Hepatocyte (in vitro differentiated cells): ENCODE measurements at regions not wholly inside any gene's neighbourhood (a gene's known extent, or its start where the extent isn't known, plus 50 kb on each side); places are given as distances from the start of the nearest gene placed in this dataset.

ENCODE experiments used
- DNase-seq: peaks from one replicate; pipeline ENCODE4 v3.0.0-alpha.2; 2016; ENCODE audit warnings: low spot score
- H2AFZ ChIP-seq: fragments of 200-600 bp; sonication (generic); 2 replicates; pipeline ENCODE4 v1.6.0; 2016; ENCODE audit warnings: antibody characterized with exemption, mild to moderate bottlenecking
- H3K27ac ChIP-seq: fragments of 200-600 bp; sonication (generic); 2 replicates; pipeline ENCODE4 v1.5.1; 2016; ENCODE audit warnings: mild to moderate bottlenecking
- H3K27me3 ChIP-seq: fragments of 200-600 bp; sonication (generic); 2 replicates; pipeline ENCODE4 v1.6.1; 2016
- H3K36me3 ChIP-seq: fragments of 200-600 bp; sonication (generic); replicated peaks from 2 replicates; pipeline ENCODE4 v1.5.1; 2016; ENCODE audit warnings: low read depth; ENCODE audit not compliant: insufficient read depth
- H3K4me1 ChIP-seq: fragments of 200-600 bp; sonication (generic); 2 replicates; pipeline ENCODE4 v1.5.1; 2016; ENCODE audit warnings: mild to moderate bottlenecking, moderate library complexity; ENCODE audit not compliant: insufficient read depth
- H3K4me2 ChIP-seq: fragments of 200-600 bp; sonication (generic); 2 replicates; pipeline ENCODE4 v1.6.0; 2016
- H3K4me3 ChIP-seq: fragments of 200-600 bp; sonication (generic); 2 replicates; pipeline ENCODE4 v1.5.1; 2016; ENCODE audit warnings: mild to moderate bottlenecking
- H3K79me2 ChIP-seq: fragments of 200-600 bp; sonication (generic); 2 replicates; pipeline ENCODE4 v1.6.0; 2017; ENCODE audit warnings: mild to moderate bottlenecking
- H3K9me2 ChIP-seq: fragments of 200-600 bp; sonication (generic); replicated peaks from 2 replicates; pipeline ENCODE4 v1.6.0; 2017; ENCODE audit warnings: mild to moderate bottlenecking; ENCODE audit not compliant: insufficient read depth
- H3K9me3 ChIP-seq: fragments of 200-600 bp; sonication (generic); 2 replicates; pipeline ENCODE4 v1.5.1; 2016; ENCODE audit warnings: low read depth, mild to moderate bottlenecking
- H4K20me1 ChIP-seq: fragments of 200-600 bp; sonication (generic); 2 replicates; pipeline ENCODE4 v1.6.0; 2016; ENCODE audit warnings: mild to moderate bottlenecking; ENCODE audit not compliant: insufficient read depth, poor library complexity, severe bottlenecking
- CTCF ChIP-seq: fragments of 200-600 bp; sonication (generic); IDR thresholded peaks from 2 replicates; pipeline ENCODE4 v1.5.1; 2016; ENCODE audit warnings: antibody characterized with exemption, mild to moderate bottlenecking; ENCODE audit not compliant: poor library complexity
- EZH2 ChIP-seq: fragments of 200-600 bp; sonication (generic); IDR thresholded peaks from 2 replicates; pipeline ENCODE4 v1.6.1; 2016; ENCODE audit warnings: antibody characterized with exemption, mild to moderate bottlenecking, borderline replicate concordance
- EZH2phosphoT487 ChIP-seq: fragments of 200-600 bp; sonication (generic); IDR thresholded peaks from one replicate; pipeline ENCODE4 v1.6.1; 2018; ENCODE audit warnings: antibody characterized with exemption, mild to moderate bottlenecking, low read depth, moderate library complexity; ENCODE audit not compliant: unreplicated experiment, severe bottlenecking
- WGBS: methylation state at CpG from one replicate; pipeline ENCODE4 v1.1.6; 2016; ENCODE audit warnings: low lambda C conversion rate; ENCODE audit errors: missing lambda C conversion rate; 5-methylcytosine and 5-hydroxymethylcytosine counted together

DNA sequence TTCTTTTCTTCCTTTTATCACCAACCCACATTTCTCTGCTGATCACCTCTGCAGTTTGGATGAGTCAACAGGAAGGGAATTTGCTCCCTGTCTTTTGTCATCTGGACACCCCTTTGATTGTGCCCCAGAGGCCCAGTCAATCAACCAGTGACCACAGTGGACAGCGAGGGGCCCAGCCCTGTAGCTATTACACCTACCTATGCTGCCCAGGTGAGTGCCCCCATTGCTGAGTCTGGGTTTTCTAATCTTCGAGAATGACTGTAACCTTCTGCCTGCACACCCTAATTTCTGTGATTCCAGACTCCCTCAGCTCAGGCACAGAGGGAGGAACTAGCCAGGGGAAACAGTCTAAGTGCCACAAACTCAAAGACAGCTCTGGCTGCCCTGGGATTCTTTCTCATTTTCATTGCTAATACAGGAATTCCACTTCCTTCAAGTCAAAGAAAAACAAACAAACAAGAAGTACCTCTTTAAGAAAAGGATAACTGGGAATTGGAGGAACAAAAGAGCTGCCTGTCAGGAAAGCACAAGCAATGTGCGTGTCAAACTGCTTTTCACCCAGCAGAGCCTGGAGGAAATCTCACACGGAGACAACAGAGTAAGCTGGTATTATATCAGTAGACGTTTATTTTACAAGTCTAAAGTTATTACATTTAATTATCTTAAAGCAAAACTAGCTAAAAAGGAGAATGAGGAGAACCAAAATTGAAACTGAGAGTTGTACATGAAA lies 311.1 kb downstream of the AJAP1 start:
- Histone ChIP-seq H3K79me2 (no peaks in the 10 kb centered on the region), H3K27ac (no peak overlapping the region), H3K9me2 (no peaks in the 10 kb centered on the region), H3K4me1 (no peaks in the 10 kb centered on the region), H3K27me3 (no peaks in the 10 kb centered on the region), H2AFZ (no peak overlapping the region), H4K20me1 (no peaks in the 10 kb centered on the region), H3K36me3 (no peaks in the 10 kb centered on the region), H3K4me3 (no peak overlapping the region), H3K9me3 (no peaks in the 10 kb centered on the region), H3K4me2 (no peak overlapping the region)
- WGBS: 27% methylated on average over 5 of the region's 5 CpGs
- DNase-seq: no peak
- TF ChIP-seq CTCF (no peak), EZH2phosphoT487 (no peak), EZH2 (no peak)

GRCh38 chr1:4964634-4965345 lies 310.4 kb downstream of the AJAP1 start:
- DNase-seq: no peak
- Histone ChIP-seq H3K4me3 (no peak overlapping the region), H4K20me1 (no peaks in the 10 kb centered on the region), H3K27ac (no peak overlapping the region), H3K9me3 (no peaks in the 10 kb centered on the region), H2AFZ (no peak overlapping the region), H3K79me2 (no peaks in the 10 kb centered on the region), H3K36me3 (no peaks in the 10 kb centered on the region), H3K4me1 (no peaks in the 10 kb centered on the region), H3K4me2 (no peak overlapping the region), H3K27me3 (no peaks in the 10 kb centered on the region), H3K9me2 (no peaks in the 10 kb centered on the region)
- WGBS: 56% methylated on average over 13 of the region's 13 CpGs
- TF ChIP-seq CTCF: no peak
- no peak for TF ChIP-seq EZH2phosphoT487
- no peak for TF ChIP-seq EZH2

DNA sequence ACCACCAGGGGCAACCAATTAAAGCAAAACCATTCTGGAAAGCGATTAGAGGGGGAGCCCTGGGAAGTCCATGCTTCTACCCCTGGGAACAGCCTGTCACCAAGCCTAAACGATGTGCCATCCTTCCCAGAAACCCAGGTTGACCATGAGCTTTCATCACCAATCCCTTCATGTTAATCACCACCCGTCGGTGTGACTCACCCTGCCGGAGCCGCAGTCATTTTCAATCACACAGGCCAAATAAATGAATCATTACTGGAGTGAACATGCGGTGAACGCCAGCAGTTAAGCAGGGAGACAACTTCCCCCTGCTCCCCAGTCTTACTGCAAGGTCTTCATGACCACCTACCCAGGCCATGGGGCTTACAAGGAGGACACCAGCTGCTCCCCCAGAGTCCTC lies 308.8 kb downstream of the AJAP1 start:
- TF ChIP-seq EZH2phosphoT487 (no peak), CTCF (no peak), EZH2 (no peak)
- H4K20me1 ChIP-seq: no peaks in the 10 kb centered on the region
- no peaks in the 10 kb centered on the region for H3K9me3 ChIP-seq
- WGBS: 75% methylated on average over 8 of the region's 8 CpGs
- no peaks in the 10 kb centered on the region for H3K9me2 ChIP-seq
- no peak overlapping the region for H3K27ac ChIP-seq
- no peaks in the 10 kb centered on the region for H3K27me3 ChIP-seq
- no peak overlapping the region for H3K4me2 ChIP-seq
- no peak overlapping the region for H2AFZ ChIP-seq
- H3K36me3 ChIP-seq: no peaks in the 10 kb centered on the region
- H3K4me1 ChIP-seq: no peaks in the 10 kb centered on the region
- no peaks in the 10 kb centered on the region for H3K79me2 ChIP-seq
- H3K4me3 ChIP-seq: no peak overlapping the region
- DNase-seq: peak; percentile 20
